SIG-M5 treated with dmso at 0.1 percent for 504 hours (cell line): ENCODE measurements at regions not wholly inside any gene's neighbourhood (a gene's known extent, or its start where the extent isn't known, plus 50 kb on each side); places are given as distances from the start of the nearest gene placed in this dataset.
"Not testable (repeated sequence)": the region's sequence is repeated elsewhere in the genome, so short reads cannot be mapped to it uniquely, and the experiment has no call there.

Experiments used
- DNase-seq: peaks from one replicate; lab custom pipeline; 2025; ENCODE audit not compliant: unreplicated experiment; lab: John Stamatoyannopoulos, UW

- no peak for DNase-seq
Measured at GRCh38 chr7:140283472-140283871, 106.7 kb upstream of the KDM7A start.

DNA sequence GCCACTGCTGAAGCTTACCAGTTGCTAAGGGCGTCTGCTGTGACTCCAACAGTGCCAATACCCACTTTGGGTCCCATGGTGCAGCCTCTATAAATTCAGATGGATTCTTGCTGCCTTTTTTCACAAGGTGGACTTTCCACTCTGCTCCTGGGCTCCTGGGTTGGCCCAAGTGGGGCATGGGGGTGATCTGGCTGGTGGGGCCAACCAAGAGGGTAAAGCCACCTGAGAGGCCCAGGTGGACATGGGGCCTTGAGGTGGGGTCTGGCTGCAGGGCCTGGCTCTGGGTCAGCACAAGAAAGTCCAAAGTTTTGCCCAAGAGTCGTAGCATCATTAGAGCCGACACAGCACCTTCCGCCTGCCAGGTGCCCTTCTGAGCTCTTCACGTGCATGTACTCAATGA lies 105.2 kb upstream of the KDM7A start:
- DNase-seq, result no peak

DNA sequence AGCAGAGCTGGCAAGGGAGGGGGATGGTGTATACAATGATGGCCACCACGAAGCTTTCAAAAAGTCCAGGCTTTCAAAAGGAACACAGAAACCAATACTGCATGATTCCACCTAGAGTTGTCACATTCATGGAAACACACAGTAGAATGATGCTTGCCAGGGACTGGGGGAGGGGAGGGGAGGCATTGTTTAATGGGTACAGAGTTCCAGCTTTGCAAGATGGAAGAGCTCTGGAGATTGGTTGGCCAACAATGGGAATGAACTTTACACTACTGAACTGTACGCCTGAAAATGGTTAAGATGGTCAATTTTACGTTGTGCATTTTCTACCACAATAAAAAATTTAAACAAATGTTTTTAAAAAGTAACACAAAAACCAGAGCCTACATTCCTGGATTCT lies 104.5 kb upstream of the KDM7A start:
- DNase-seq, result no peak

DNA sequence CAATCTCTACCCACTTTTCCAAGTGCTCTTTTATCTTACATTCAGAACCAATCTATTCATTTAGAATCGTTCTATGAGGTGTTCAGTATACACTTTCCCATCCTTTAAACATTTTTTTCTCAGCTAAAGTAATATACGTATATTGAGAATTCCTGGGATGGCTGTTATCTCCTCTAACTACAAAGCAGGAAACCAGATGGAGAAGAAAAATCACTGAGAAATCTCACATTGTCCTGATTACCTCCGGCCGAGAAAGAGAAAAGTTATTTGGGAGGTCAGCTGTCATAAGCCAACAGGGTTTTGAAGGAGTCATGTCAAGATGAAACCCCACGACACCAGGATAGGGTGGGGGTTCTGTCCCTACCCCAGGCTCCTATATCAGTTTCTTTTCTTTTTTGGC lies 99.2 kb upstream of the KDM7A start:
- no peak for DNase-seq

GRCh38 chr7:140275069-140275965 lies 98.5 kb upstream of the KDM7A start:
- no peak for DNase-seq

DNA sequence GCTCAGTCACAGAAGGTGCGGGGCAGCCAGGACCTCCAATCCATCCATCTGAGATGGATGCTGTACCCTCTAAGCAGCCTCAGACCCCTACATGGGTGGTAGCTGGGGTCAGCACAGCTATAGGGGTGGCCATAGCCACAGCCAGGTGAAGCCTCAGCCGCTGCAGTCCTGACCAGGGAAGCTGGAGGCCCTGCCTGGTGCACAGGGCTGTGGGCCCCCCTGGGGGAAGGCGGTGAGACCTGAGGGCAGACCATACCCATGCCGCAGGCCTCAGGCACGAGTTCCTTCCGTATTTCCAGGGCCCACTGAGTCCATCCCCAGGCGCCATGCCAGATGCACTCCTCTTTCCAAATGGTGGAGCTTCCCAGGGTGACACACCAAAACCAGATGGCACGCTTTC lies 96.6 kb upstream of the KDM7A start:
- no peak for DNase-seq

DNA sequence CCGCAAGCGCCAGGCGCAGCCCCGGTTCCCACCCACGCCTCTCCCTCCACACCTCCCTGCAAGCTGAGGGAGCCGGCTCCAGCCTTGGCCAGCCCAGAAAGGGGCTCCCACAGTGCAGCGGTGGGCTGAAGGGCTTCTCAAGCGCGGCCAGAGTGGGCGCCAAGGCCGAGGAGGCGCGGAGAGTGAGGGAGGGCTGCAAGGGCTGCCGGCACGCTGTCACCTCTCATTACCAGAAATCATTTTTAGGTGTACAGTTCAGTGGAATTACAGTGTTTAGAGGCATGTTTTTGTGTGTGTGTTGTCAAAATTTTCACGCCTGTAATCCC lies 94.8 kb upstream of the KDM7A start:
- not testable (repeated sequence) for DNase-seq

DNA sequence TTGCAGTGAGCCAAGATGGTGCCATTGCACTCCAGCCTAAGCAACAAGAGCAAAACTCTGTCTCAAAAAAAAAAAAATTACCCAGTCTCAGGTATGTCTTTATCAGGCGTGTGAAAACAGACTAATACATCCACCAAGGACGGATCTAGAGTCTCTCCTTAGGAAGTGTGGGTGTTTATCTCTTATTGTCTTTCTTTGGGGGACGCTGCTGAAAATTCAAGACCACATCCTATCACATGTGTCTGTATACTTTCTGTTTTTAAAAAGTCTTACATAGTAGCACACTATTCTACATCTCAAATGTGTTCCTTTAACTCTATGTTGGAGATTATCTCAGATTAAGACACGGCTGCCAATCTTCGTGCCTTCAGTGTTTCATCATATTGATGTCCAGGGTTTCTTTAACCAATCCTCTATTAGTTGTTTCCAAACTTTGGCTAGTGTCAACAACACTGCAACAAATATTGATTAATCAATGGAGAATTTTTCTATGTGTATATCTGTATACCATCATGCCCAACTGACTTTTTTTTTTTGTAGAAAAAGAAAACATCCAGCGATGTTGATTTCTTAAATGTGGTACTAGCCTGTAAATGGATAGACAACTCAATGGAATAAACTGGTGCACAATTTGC lies 92.3 kb upstream of the KDM7A start:
- no peak for DNase-seq

- DNase-seq, result no peak
Measured at GRCh38 chr7:140267381-140268226, 90.8 kb upstream of the KDM7A start.

GRCh38 chr7:140263277-140263676 lies 86.5 kb upstream of the KDM7A start:
- no peak for DNase-seq

GRCh38 chr7:140262242-140262903 lies 85.6 kb upstream of the KDM7A start:
- DNase-seq, result no peak

DNA sequence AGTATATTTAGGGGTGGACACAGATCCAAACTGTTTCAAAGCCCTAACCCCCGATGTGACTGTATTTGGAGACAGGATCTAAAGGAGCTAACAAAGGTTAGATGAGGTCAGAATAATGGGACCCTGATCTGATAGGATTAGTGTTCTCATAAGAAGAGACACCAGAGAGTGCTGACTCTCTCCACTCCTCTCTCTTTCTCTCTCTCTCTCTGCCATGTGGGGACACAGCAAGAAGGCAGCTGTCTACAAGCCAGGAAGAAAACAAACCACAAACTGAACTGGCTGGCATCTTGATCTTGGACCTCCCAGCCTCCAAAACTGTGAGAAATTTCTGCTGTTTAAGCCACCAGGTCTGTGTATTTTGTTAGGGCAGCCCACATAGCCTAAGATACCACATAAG lies 84.7 kb upstream of the KDM7A start:
- DNase-seq, result no peak

DNA sequence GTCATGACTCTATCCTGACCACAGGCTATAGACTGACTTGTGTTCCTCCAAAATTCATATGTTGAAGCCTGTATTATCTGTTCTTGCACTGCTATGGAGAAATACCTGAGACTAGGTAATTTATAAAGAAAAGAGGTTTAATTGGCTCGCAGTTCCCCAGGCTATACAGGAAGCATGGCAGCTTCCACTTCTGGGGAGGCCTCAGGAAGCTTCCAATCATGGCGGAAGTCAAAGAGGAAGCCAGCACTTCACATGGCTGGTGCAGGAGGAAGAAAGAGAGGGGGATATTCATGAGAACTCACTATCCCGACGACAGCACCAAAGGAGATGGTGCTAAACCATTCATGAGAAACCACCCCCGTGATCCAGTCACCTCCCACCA lies 84.3 kb upstream of the KDM7A start:
- no peak for DNase-seq

GRCh38 chr7:140260352-140261104 lies 83.7 kb upstream of the KDM7A start:
- no peak for DNase-seq

DNA sequence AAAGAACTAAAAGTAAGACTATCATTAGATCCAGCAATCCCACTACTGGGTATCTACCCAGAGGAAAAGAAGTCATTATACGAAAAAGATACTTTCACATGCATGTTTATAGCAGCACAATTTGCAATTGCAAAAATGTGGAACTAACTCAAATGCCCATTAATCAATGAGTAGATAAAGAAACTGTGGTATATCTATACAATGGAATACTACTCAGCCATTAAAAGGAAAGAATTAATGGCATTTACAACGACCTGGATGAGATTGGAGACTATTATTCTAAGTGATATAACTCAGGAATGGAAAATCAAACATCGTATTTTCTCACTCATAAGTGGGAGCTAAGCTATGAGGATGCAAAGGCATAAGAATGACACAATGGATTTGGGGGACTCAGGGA lies 80.5 kb upstream of the KDM7A start:
- not testable (repeated sequence) for DNase-seq

- not testable (repeated sequence) for DNase-seq
Measured at GRCh38 chr7:140254976-140255375, 78.2 kb upstream of the KDM7A start.

DNA sequence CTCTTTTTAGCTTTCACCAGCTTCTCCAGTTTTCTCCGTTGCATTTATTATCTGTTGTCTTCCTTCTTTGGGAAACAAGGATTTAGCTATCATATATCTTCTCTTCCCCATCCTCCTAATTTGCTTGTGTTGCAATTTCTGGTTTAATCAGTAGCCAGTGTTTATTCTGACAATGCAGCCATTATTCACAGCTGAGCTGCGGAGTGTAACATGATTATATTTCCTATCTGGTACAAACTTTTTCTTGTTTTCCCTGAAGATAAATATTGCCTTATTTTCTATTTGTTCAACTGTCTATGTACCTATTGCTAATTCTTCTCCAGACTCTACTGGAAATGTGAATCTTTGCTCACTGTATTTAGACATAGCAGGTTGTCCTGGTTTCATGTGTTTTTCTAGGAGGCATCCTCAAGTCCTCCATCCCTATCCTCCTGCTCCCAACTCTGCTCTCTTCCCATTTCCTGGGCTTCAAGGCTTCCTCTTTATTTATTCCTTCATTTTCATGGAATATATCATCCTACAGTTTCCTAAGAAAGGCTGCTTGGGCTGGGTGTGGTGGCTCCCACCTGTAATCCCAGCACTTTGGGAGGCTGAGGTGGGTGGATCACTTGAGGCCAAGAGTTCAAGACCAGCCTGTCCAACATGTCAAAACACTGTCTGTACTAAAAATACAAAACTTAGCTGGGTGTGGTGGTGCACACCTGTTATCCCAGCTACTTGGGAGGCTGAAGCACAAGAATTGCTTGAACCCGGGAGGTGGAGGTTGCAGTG lies 72.4 kb upstream of the KDM7A start:
- DNase-seq, result no peak

GRCh38 chr7:140247559-140247958 lies 70.8 kb upstream of the KDM7A start:
- no peak for DNase-seq

GRCh38 chr7:140245611-140246105 lies 68.9 kb upstream of the KDM7A start:
- DNase-seq, result no peak
